ENCODE measurements at regions not wholly inside any gene's neighbourhood (a gene's known extent, or its start where the extent isn't known, plus 50 kb on each side); places are given as distances from the start of the nearest gene placed in this dataset.

GRCh38 chr6:44717431-44717830 is 329.9 kb downstream of the CDC5L start:
- Histone ChIP-seq H3K27ac (ENCODE audit: extremely low read depth, low read depth, low read length) (no peak overlapping the region), H3K4me3 (ENCODE audit: low read depth, low read length) (no peak overlapping the region), H3K36me3 (ENCODE audit: control insufficient read depth in 2 of 2, insufficient read depth in 1 of 2, low read length in 2 of 2) (no peaks in the 10 kb centered on the region), H3K9me3 (ENCODE audit: control insufficient read depth, insufficient read depth, low read depth, low read length) (no peaks in the 10 kb centered on the region), H3K4me1 (ENCODE audit: control insufficient read depth, insufficient read depth, low read length) (peaks cover 3% of the 10 kb centered on the region)
- CTCF ChIA-PET, result no interaction called here
- no peak for TF ChIP-seq ZNF596 (tag by site-specific recombination; IDR thresholded peaks at IDR 0.05)
- TF ChIP-seq ZNF362 (tag by site-specific recombination; IDR thresholded peaks at IDR 0.05), result no peak
- TF ChIP-seq ZNF112 (tag by site-specific recombination; IDR thresholded peaks at IDR 0.05), result no peak
- TF ChIP-seq SP7 (tag by site-specific recombination; IDR thresholded peaks at IDR 0.05), result no peak
- no peak for TF ChIP-seq ZNF785 (tag by site-specific recombination; IDR thresholded peaks at IDR 0.05)
- TF ChIP-seq ZNF214 (tag by site-specific recombination; IDR thresholded peaks at IDR 0.05; ENCODE audit: borderline replicate concordance), result no peak
- POLR2A ChIA-PET, result no interaction called here

- CTCF ChIA-PET, result interaction anchor here (1.4 kb wide), 1 partner anchor 17 kb away, joined by 3 read pairs; no protein-coding TSS in a partner anchor
- H3K4me3 ChIP-seq (ENCODE audit: low read depth, low read length), result no peak overlapping the region
- TF ChIP-seq ZNF248 (tag by site-specific recombination; IDR thresholded peaks at IDR 0.05), result no peak
- TF ChIP-seq ZNF433 (tag by site-specific recombination; IDR thresholded peaks at IDR 0.05; ENCODE audit: low read depth), result no peak
- TF ChIP-seq ZNF777 (tag by site-specific recombination; IDR thresholded peaks at IDR 0.05; ENCODE audit: borderline replicate concordance), result no peak
- no peak for TF ChIP-seq ZNF544 (tag by site-specific recombination; IDR thresholded peaks at IDR 0.05)
- no peak for TF ChIP-seq ZNF621 (tag by site-specific recombination; IDR thresholded peaks at IDR 0.05)
- no peak for TF ChIP-seq ZNF202 (tag by site-specific recombination; IDR thresholded peaks at IDR 0.05; ENCODE audit: borderline replicate concordance)
- TF ChIP-seq SP7 (tag by site-specific recombination; IDR thresholded peaks at IDR 0.05), result no peak
- TF ChIP-seq ZNF626 (tag by site-specific recombination; IDR thresholded peaks at IDR 0.05), result no peak
- no peak for TF ChIP-seq ZNF366 (tag by site-specific recombination; conservative IDR thresholded peaks at IDR 0.05)
- no peak for TF ChIP-seq ZNF266 (tag by site-specific recombination; IDR thresholded peaks at IDR 0.05; ENCODE audit: low read depth)
- no peak for TF ChIP-seq ZBTB8A (tag by site-specific recombination; IDR thresholded peaks at IDR 0.05)
- no peak for TF ChIP-seq BCL11B (tag by site-specific recombination; IDR thresholded peaks at IDR 0.05; ENCODE audit: low read depth)
These were observed 334.6 kb downstream of the CDC5L start for GRCh38 chr6:44721954-44722578.

GRCh38 chr6:44722736-44723135 is 335.2 kb downstream of the CDC5L start:
- no peak overlapping the region for H3K4me3 ChIP-seq (ENCODE audit: low read depth, low read length)
- ChIA-PET CTCF (interaction anchor here (1.1 to 1.4 kb wide), 2 partner anchors 17 to 67 kb away, joined by 3 read pairs; no protein-coding TSS in a partner anchor), POLR2A (no interaction called here)
- H3K4me1 ChIP-seq (ENCODE audit: control insufficient read depth, insufficient read depth, low read length), result peaks cover 3% of the 10 kb centered on the region; the same call in 1 of the 2 replicates
- no peak overlapping the region for H3K27ac ChIP-seq (ENCODE audit: extremely low read depth, low read depth, low read length)
- H3K36me3 ChIP-seq (ENCODE audit: control insufficient read depth in 2 of 2, insufficient read depth in 1 of 2, low read length in 2 of 2), result no peaks in the 10 kb centered on the region
- no peaks in the 10 kb centered on the region for H3K9me3 ChIP-seq (ENCODE audit: control insufficient read depth, insufficient read depth, low read depth, low read length)
- TF ChIP-seq ZNF501 (tag by site-specific recombination; IDR thresholded peaks at IDR 0.05) (no peak), HOXD13 (CRISPR knock-in tag; IDR thresholded peaks at IDR 0.05; ENCODE audit: borderline replicate concordance) (no peak), ZBTB10 (tag by site-specific recombination; IDR thresholded peaks at IDR 0.05) (no peak), ZNF48 (tag by site-specific recombination; IDR thresholded peaks at IDR 0.05) (no peak), PRDM2 (tag by site-specific recombination; IDR thresholded peaks at IDR 0.05; ENCODE audit: borderline replicate concordance) (no peak), ZNF211 (tag by site-specific recombination; IDR thresholded peaks at IDR 0.05; ENCODE audit: low read depth) (no peak)

More at GRCh38 chr6:44721954-44722578, 334.6 kb downstream of the CDC5L start:
- Histone ChIP-seq H3K27ac (ENCODE audit: extremely low read depth, low read depth, low read length) (no peak overlapping the region), H3K4me1 (ENCODE audit: control insufficient read depth, insufficient read depth, low read length) (peaks cover 3% of the 10 kb centered on the region; the same call in 1 of the 2 replicates), H3K9me3 (ENCODE audit: control insufficient read depth, insufficient read depth, low read depth, low read length) (no peaks in the 10 kb centered on the region), H3K36me3 (ENCODE audit: control insufficient read depth in 2 of 2, insufficient read depth in 1 of 2, low read length in 2 of 2) (no peaks in the 10 kb centered on the region)
- POLR2A ChIA-PET, result no interaction called here
